Heart left ventricle (tissue), 16 donors: ENCODE measurements at regions not wholly inside any gene's neighbourhood (a gene's known extent, or its start where the extent isn't known, plus 50 kb on each side); places are given as distances from the start of the nearest gene placed in this dataset.

Experiments used
- ATAC-seq, 4 donors: fragments of 200-7000 bp; cut with Tn5 transposase; one replicate each; pipeline ENCODE4 v1.9.1; 2020 to 2022; ENCODE audit warnings: moderate library complexity in 4 of 4, mild to moderate bottlenecking in 3 of 4, moderate number of reproducible peaks in 1 of 4
- DNase-seq, 5 donors: peaks; one replicate each; pipeline ENCODE4 v3.0.0-alpha.2; 2020
- H3K27ac ChIP-seq, 12 donors: fragments of 200-600 bp; sonication (generic) in 4 of 12; one replicate each; pipeline versions ENCODE4 v1.5.0 to v1.8.0; 2016 to 2022; ENCODE audit warnings: mild to moderate bottlenecking in 2 of 12
- H3K27me3 ChIP-seq, 9 donors: fragments of 200-600 bp; sonication (generic) in 2 of 9; one replicate each; pipeline versions ENCODE4 v1.5.1 to v1.8.0; 2016 to 2022; ENCODE audit warnings: mild to moderate bottlenecking in 3 of 9
- H3K36me3 ChIP-seq, 9 donors: fragments of 200-600 bp; sonication (generic) in 2 of 9; one replicate each; pipeline versions ENCODE4 v1.5.0 to v1.8.0; 2018 to 2022; ENCODE audit warnings: mild to moderate bottlenecking in 2 of 9
- H3K4me1 ChIP-seq, 12 donors: fragments of 200-600 bp; sonication (generic) in 4 of 12; one replicate each; pipeline versions ENCODE4 v1.5.0 to v1.8.0; 2016 to 2022; ENCODE audit warnings: mild to moderate bottlenecking in 3 of 12
- H3K4me3 ChIP-seq, 12 donors: fragments of 200-600 bp; sonication (generic) in 4 of 12; one replicate each; pipeline versions ENCODE4 v1.5.0 to v1.8.0; 2017 to 2022; ENCODE audit warnings: mild to moderate bottlenecking in 9 of 12, moderate library complexity in 4 of 12
- H3K9me3 ChIP-seq, 12 donors: fragments of 200-600 bp; sonication (generic) in 4 of 12; one replicate each; pipeline versions ENCODE4 v1.5.0 to v1.8.0; 2016 to 2022; ENCODE audit warnings: mild to moderate bottlenecking in 1 of 12
- CTCF ChIP-seq, 12 donors: fragments of 200-600 bp; sonication (generic) in 4 of 12; IDR thresholded peaks; one replicate each; pipeline versions ENCODE4 v1.5.0 to v1.8.0; 2018 to 2022; ENCODE audit warnings: antibody characterized with exemption in 12 of 12, mild to moderate bottlenecking in 5 of 12
- POLR2A ChIP-seq, 2 donors: fragments of 450-650 bp; IDR thresholded peaks; one replicate each; pipeline ENCODE4 v1.6.1; 2017; ENCODE audit warnings: antibody characterized with exemption in 2 of 2, mild to moderate bottlenecking in 2 of 2, moderate library complexity in 2 of 2
- WGBS, 4 donors: extraction: QIAGEN DNeasy Blood & Tissue Kit in 2 of 4; methylation state at CpG; one replicate each; pipeline versions ENCODE4 v1.1.5 to v1.1.7; 2013 to 2018; 5-methylcytosine and 5-hydroxymethylcytosine counted together
- intact Hi-C, 10 donors: fragments of 100-400 bp; cut with DNase I; formaldehyde crosslinking; loops; one replicate each; pipeline versions ENCODE4 v1.11.1 to v1.14.2; 2022
- donor health status: ischemic (EF 13 %, LVEDD 7.1; RV severe dilation, severe dysfunction).
- donor health status: healthy with polysubstance abuse.
- donor health status: DM: no; HTN: yes; CAD: no.
- donor health status: DM: no; HTN: no; CAD: no.
- donor health status: ischemic (EF 25% LVEDD 6.9; RV normal size, moderate dysfunction).
- donor health status: ischemic (EF 25% LVEDD 5.7; RV mildly dilated, moderate dysfunction).
- donor health status: healthy.
- donor health status: DM: yes; HTN: yes; CAD: no.
- donor health status: ischemic (EF 35%, LVEDD 5.7; RV mildly dilated, moderate dysfunction).
- donor health status: nonischemic (EF 11% LVEDD 7.7; RV severe dilation, severe dysfunction).
- donor health status: DM: yes; HTN: yes; CAD: no.
- donor health status: PGD.
- donor health status: ischemic (EF 29% LVEDD 5.4; RV normal size, mild dysfunction).
- donor health status: nonischemic (EF 23%, LVEDD 6.1; RV moderate dilation, normal function).

- TF ChIP-seq CTCF (IDR thresholded peaks at IDR 0.05) (no peak), POLR2A (IDR thresholded peaks at IDR 0.05) (no peak)
- WGBS, 4 donors, result 60 to 84% (median 76%) methylated on average over 4 of the region's 4 CpGs
- intact Hi-C loops, result loop anchor here in 4 of 10 donors (2.0 to 5.0 kb wide), 4 partner anchors 28 to 515 kb away; no protein-coding TSS in a partner anchor
- Histone ChIP-seq H3K36me3 (no peaks in the 10 kb centered on the region), H3K9me3 (no peaks in the 10 kb centered on the region), H3K4me1 (peaks cover 3 to 38% (median 27%) of the 10 kb centered on the region in 12 donors), H3K27me3 (no peaks in the 10 kb centered on the region), H3K4me3 (no peak overlapping the region), H3K27ac (peak overlapping the region; percentile 18 to 91 (median 84))
- ATAC-seq (no peak), DNase-seq (no peak)
Measured at GRCh38 chr6:164097056-164097455, 682.5 kb downstream of the QKI start.

- Histone ChIP-seq H3K27me3 (no peaks in the 10 kb centered on the region), H3K4me3 (no peak overlapping the region), H3K27ac (no peak overlapping the region), H3K4me1 (peaks cover 3 to 31% (median 23%) of the 10 kb centered on the region in 12 donors), H3K9me3 (no peaks in the 10 kb centered on the region), H3K36me3 (no peaks in the 10 kb centered on the region)
- WGBS, 4 donors, result 96 to 99% (median 97%) methylated on average over 3 of the region's 3 CpGs
- intact Hi-C loops, result loop anchor here in 3 of 10 donors (5.0 kb wide), 3 partner anchors 128 to 513 kb away; no protein-coding TSS in a partner anchor
- DNase-seq (no peak), ATAC-seq (no peak)
- no peak for TF ChIP-seq CTCF (IDR thresholded peaks at IDR 0.05)
- no peak for TF ChIP-seq POLR2A (IDR thresholded peaks at IDR 0.05)
Measured at GRCh38 chr6:164095056-164095455, 680.5 kb downstream of the QKI start.

GRCh38 chr6:164087870-164088269, 673.4 kb downstream of the QKI start:
- no peak overlapping the region for H3K4me3 ChIP-seq
- peaks cover 0 to 25% (median 17%) of the 10 kb centered on the region in 12 donors for H3K4me1 ChIP-seq
- no peaks in the 10 kb centered on the region for H3K27me3 ChIP-seq
- ATAC-seq (no peak), DNase-seq (no peak)
- no peak for TF ChIP-seq CTCF (IDR thresholded peaks at IDR 0.05)
- TF ChIP-seq POLR2A (IDR thresholded peaks at IDR 0.05), result no peak
- 73 to 82% (median 79%) methylated on average over 3 of the region's 3 CpGs for WGBS, 4 donors
- H3K36me3 ChIP-seq, result no peaks in the 10 kb centered on the region
- no peak overlapping the region for H3K27ac ChIP-seq
- intact Hi-C loops, result no loop called here
- H3K9me3 ChIP-seq, result no peaks in the 10 kb centered on the region

GRCh38 chr6:164087211-164087610, 672.7 kb downstream of the QKI start:
- Histone ChIP-seq H3K9me3 (no peaks in the 10 kb centered on the region), H3K36me3 (no peaks in the 10 kb centered on the region), H3K4me3 (no peak overlapping the region), H3K27me3 (no peaks in the 10 kb centered on the region), H3K27ac (no peak overlapping the region), H3K4me1 (peaks cover 0 to 25% (median 17%) of the 10 kb centered on the region in 12 donors)
- intact Hi-C loops, result no loop called here
- WGBS, 4 donors, result 91 to 98% (median 96%) methylated on average over 2 of the region's 2 CpGs
- ATAC-seq (no peak), DNase-seq (no peak)
- TF ChIP-seq CTCF (IDR thresholded peaks at IDR 0.05) (no peak), POLR2A (IDR thresholded peaks at IDR 0.05) (no peak)
